ENCODE measurements at regions not wholly inside any gene's neighbourhood (a gene's known extent, or its start where the extent isn't known, plus 50 kb on each side); places are given as distances from the start of the nearest gene placed in this dataset.

GRCh38 chr6:95837890-95838289 lies 177.9 kb upstream of the FUT9 start:
- TF ChIP-seq CTCF (IDR thresholded peaks at IDR 0.05) (no peak), POLR2AphosphoS5 (IDR thresholded peaks at IDR 0.05; ENCODE audit: low read depth, low read length) (no peak), SIN3A (IDR thresholded peaks at IDR 0.05; ENCODE audit: borderline replicate concordance, insufficient read depth, low read depth, low read length) (no peak), TCF7L2 (IDR thresholded peaks at IDR 0.05; ENCODE audit: low read depth, low read length) (no peak)
- TF ChIP-seq, protein P1, sequence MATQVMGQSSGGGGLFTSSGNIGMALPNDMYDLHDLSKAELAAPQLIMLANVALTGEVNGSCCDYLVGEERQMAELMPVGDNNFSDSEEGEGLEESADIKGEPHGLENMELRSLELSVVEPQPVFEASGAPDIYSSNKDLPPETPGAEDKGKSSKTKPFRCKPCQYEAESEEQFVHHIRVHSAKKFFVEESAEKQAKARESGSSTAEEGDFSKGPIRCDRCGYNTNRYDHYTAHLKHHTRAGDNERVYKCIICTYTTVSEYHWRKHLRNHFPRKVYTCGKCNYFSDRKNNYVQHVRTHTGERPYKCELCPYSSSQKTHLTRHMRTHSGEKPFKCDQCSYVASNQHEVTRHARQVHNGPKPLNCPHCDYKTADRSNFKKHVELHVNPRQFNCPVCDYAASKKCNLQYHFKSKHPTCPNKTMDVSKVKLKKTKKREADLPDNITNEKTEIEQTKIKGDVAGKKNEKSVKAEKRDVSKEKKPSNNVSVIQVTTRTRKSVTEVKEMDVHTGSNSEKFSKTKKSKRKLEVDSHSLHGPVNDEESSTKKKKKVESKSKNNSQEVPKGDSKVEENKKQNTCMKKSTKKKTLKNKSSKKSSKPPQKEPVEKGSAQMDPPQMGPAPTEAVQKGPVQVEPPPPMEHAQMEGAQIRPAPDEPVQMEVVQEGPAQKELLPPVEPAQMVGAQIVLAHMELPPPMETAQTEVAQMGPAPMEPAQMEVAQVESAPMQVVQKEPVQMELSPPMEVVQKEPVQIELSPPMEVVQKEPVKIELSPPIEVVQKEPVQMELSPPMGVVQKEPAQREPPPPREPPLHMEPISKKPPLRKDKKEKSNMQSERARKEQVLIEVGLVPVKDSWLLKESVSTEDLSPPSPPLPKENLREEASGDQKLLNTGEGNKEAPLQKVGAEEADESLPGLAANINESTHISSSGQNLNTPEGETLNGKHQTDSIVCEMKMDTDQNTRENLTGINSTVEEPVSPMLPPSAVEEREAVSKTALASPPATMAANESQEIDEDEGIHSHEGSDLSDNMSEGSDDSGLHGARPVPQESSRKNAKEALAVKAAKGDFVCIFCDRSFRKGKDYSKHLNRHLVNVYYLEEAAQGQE (IDR thresholded peaks at IDR 0.05; ENCODE audit: insufficient read depth in 1 of 2, low read depth in 2 of 2, low read length in 1 of 2): no peak

All from Panc1 (cell line).